GM18520 (cell line): ENCODE measurements at regions not wholly inside any gene's neighbourhood (a gene's known extent, or its start where the extent isn't known, plus 50 kb on each side); places are given as distances from the start of the nearest gene placed in this dataset.

ENCODE experiments used
- ATAC-seq: cut with Tn5 transposase; IDR thresholded peaks from one replicate; pipeline ENCODE4 v1.9.1; 2021; ENCODE audit not compliant: unreplicated experiment

GRCh38 chr2:180662941-180663471 is 317.4 kb upstream of the UBE2E3 start:
- ATAC-seq = no peak

DNA sequence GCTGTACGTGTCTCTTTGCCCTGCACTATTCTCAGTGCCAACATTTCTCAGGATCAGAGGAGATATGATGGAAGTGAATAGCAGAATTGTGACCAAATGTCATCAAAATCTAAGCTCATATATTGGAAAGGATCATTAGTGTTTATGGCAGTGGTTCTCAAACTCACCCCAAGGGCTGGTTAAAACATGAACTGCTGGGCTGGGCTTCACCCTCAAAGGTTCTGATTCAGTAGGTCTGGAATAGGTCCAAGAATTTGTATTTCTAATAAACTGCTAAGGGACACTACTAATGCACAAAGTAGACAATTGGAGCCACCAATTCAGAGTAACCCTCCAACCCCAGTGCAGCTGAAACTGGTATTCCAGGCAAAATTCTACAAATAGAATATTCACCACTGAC is 317.9 kb upstream of the UBE2E3 start:
- no peak for ATAC-seq

- no peak for ATAC-seq
These were observed 318.7 kb upstream of the UBE2E3 start for GRCh38 chr2:180661686-180662030.

DNA sequence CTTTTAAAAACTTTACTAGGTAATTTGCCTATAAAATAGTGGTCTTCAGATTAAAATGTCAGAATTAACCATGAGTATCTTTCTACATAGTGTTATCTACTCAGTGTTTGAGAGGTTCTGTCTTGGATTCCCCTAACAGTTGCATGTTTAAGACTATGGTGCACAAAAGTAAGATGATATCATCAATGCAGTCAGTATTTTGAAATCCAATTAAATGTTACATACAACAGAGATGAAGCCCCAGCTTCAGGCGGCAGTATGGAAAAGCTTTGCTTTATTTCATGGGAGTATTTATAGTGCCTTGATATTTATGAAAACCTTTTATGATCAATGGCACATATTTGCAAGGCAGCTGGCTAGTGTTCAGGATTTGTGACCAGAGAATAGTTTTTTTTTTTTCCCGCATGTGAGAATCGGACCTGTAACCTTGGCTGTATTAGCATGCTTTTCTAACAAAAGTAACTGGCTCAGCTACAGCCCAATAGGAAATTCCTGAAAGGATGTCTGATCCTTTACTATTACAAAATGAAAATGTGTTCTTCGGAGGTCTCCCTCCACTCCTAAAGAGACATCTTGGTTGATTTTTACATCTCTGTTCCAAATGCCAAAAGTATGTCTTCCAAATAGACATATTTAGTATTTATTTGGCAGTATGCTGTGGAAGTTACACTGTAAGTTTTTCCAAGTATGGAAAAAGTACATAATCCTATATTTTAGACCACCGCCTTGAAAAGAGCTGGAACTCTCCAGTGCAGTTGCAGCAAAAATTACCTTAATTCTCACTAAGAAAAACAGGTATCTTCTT is 319.3 kb upstream of the UBE2E3 start:
- no peak for ATAC-seq

GRCh38 chr2:180660207-180660606 is 320.2 kb upstream of the UBE2E3 start:
- no peak for ATAC-seq

DNA sequence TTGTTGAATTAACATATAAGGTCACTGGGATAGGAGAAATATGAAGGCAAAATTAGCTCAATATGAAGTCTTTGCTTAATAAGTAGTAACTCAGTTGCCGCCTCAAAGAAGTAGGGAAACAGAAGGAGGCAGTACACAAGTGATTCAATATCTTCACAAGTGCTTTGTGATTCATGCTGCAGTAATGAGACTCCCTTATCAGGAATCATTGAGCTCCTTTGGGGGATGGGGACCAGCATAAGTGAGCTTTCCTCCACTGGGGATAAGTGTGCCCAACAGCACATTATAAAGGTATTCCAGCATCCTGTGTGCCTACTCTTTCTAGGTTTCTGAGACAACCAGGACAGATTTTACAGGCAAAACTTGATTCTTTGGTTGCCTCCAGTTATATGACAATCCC is 323.4 kb upstream of the UBE2E3 start:
- no peak for ATAC-seq

GRCh38 chr2:180656455-180656847 is 324.0 kb upstream of the UBE2E3 start:
- ATAC-seq = no peak

- ATAC-seq = no peak
These were observed 324.5 kb upstream of the UBE2E3 start for GRCh38 chr2:180655842-180656454.

DNA sequence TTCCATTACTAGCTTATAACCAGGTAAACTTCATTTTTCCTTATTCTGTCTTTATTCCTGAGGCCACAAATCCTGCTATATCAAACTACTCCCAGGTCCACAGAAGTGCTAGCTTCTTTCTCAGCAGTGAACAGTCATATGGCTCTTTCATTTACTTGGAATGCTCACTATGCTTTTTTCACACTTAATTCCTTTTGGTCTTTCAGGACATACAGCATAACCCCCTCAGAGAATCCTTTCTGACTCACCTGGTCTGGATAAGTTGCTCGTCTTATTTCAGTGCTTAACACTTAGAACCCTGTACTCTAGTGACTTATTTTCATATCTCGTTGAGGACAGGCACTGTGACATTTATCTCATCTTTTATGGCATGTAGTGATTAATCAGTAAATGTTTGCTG is 325.0 kb upstream of the UBE2E3 start:
- no peak for ATAC-seq

DNA sequence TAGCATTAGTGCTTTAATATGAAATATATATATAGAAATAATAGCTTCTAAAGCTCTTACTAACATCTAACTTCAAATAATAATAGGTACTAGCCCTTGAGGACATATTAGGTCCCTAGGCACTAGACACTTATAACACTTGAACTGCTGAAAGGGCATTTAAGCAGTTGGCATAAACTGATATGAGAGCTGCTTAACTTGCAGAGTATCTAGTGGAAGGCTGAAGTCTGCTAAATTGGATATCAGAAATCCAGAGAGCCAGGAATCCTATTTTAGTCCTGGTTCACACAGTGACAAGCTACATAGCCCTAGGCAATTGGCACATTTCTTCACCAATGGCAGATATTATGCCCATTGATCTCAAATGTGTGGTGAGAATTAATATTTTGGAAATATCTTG is 326.9 kb upstream of the UBE2E3 start:
- ATAC-seq = no peak

DNA sequence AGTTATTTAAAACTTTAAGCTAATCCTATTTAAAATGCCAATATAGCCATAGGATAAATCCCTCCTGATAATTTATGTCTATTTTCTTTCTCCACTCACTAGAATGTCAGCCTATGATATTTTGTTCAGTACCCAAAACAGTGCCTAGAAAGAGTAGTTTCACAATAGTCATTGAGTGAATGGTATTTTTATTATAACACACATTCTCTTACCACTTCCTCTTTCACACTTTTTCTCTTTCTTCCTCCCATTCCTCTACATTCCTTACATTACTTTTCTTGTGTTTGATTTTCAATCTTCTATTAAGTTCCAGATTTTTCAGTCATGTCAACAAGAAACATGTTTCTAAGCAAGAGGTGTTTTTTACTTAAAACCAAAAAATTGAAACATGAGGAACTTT is 327.6 kb upstream of the UBE2E3 start:
- no peak for ATAC-seq

DNA sequence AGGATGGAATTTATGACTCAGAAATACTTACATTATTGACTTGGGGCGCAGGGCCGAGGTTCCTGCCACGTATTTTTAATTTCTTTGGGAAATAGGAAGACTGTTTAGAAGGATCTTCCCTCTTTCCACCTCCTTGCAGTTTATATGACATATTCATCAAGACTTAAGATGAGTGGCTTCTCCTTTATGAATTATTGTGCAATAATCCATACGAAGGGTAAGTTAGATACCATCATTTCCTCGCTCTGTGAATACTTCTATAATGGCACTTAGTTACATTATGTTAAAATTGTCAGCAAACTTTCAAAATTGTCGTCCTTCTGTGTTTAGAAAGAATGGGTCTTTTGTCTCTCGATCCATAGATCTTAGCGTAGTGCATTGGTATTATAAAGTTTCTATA is 328.8 kb upstream of the UBE2E3 start:
- no peak for ATAC-seq

- ATAC-seq = no peak
These were observed 332.8 kb upstream of the UBE2E3 start for GRCh38 chr2:180647621-180648020.

DNA sequence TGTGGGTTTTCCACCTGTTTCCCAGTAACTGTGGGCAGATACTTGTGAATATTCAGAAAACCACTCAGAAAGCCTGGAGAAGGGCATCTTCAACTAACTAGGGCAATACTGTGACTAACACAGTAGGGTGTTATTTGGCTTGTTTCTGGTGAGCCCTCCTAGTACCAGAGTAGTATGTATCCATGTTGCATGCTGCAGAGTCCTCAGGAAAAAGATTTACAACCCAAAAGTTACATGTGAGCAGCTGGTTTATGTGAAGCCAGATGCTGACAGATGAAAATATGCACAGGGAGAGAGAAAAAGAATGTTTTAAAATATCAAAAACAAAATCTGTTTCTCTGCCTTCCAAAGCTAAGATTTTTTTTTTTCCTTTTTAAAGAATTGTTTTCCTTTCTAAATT is 333.2 kb upstream of the UBE2E3 start:
- no peak for ATAC-seq

DNA sequence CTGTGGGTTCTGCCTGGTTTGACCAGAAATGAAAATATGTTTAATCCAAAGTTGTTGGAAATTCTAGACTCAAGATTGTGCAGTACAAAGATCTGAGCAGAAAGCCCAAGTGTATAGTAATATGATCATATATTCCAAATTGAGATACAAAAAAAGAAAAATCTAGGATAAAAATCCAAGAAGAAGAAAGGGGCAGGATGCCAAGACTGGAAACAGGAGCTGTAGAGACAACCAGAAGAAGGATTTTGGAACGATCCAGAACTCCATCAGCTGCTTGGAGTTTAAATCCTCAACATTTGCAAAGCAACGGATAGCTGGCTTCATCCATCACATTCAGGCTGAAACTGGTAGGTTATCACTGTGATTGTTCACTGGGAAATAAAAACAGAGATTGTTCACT is 333.6 kb upstream of the UBE2E3 start:
- ATAC-seq = no peak

DNA sequence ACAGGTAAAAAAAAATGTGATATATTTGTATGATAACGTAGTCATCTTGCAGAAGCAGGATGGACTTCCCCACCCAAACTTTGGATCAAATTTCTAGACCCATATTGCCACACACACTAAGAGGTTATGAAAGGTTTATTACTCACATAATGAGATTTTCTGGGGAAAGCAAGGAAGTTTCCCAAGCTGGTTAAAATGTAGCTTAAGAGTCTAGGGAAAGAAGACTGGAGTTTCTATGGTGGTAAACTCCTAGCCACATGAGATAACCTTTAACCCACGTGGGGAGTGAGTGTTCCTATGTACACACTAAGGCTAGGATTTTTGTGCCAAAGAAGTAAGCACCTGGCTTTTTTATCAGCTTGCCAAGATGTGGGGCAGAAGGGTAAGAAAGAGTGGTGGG is 335.7 kb upstream of the UBE2E3 start:
- ATAC-seq = no peak

DNA sequence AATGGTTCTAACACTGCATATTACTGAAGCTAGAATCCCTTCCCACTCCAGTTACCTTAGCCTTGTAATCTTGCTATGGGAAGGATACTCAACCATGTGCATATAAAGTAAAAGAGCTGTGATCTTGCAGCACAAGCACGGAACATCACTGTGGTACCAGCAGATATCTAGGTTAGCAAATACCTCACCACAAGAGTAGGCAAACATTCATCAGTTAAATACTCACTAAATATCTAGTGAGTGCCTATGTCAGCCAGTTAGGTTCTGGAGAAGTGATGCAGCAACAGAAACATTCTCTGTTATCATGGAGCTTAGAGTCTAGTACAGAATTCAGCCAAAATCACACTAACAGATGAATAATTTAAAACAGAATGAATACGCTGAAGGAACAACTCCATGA is 349.6 kb upstream of the UBE2E3 start:
- no peak for ATAC-seq

GRCh38 chr2:180625006-180625844 is 355.2 kb upstream of the UBE2E3 start:
- ATAC-seq = no peak

DNA sequence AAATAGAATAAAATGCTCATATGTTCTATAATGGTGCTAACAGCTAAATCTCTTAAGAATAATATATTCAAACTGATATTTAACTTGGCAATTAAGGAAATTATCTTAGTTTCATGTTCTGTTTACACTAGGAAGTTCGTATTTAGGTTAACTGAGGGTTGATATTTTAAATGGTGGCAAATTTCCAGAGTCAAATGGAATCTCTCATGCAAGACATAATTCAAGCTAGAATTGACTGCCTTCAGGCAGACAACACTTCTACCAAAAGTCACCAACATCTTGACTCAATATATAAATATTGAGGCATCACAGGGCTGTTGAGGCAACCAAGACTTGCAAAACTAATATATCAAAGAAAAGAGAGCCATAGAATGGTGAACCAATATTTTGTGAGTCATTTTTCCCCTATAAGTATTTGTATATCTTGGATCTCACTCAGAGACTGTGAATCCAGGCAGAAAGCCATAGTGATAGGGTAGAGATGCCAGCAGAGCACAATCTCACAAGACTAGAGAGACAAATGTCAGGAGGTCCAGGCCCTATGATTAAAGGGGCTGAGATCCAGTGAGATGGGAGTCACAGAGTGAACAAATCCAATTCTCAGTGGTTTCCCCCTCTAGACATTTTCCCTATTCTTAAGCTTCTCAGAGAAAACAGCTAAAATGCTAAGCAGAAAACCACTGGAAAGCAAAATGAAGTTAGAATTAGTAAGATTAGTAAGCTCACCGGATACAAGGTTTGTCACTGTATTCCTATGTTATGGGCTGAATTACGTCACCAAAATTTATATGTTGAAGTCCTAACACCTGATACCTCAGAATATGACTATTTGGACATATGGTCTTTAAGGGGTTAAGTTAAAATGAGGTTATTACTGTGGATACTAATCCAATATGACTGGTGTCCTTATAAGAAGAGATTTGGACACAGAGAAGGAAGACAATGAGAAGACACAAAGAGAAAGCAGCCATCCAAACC is 358.2 kb upstream of the UBE2E3 start:
- no peak for ATAC-seq

- ATAC-seq = no peak
These were observed 359.0 kb upstream of the UBE2E3 start for GRCh38 chr2:180621366-180621765.

- no peak for ATAC-seq
These were observed 361.8 kb upstream of the UBE2E3 start for GRCh38 chr2:180618570-180618969.
